Brain microvascular endothelial cell (primary cell): ENCODE measurements at regions not wholly inside any gene's neighbourhood (a gene's known extent, or its start where the extent isn't known, plus 50 kb on each side); places are given as distances from the start of the nearest gene placed in this dataset.

Source experiments
- DNase-seq: peaks from one replicate; pipeline ENCODE4 v3.0.0-alpha.2; 2020
- H3K27ac ChIP-seq: fragments of 250-450 bp; sonication (Bioruptor Pico); 2 replicates; pipeline ENCODE4 v1.5.1; 2020; ENCODE audit warnings: mild to moderate bottlenecking, moderate library complexity
- H3K27me3 ChIP-seq: fragments of 250-450 bp; sonication (Bioruptor Pico); replicated peaks from 2 replicates; pipeline ENCODE4 v1.5.1; 2020; ENCODE audit warnings: mild to moderate bottlenecking
- H3K36me3 ChIP-seq: fragments of 250-450 bp; sonication (Bioruptor Pico); replicated peaks from 2 replicates; pipeline ENCODE4 v1.5.1; 2020; ENCODE audit warnings: mild to moderate bottlenecking
- H3K4me3 ChIP-seq: 2 replicates; pipeline ENCODE4 v1.5.1; 2011; ENCODE audit warnings: low read depth, mild to moderate bottlenecking, control low read depth, low read length, moderate library complexity
- in situ Hi-C: cut with HindIII; loops from 2 replicates; pipeline ENCODE4 v1.10.0; 2017; ENCODE audit warnings: low sequenced_read_pairs, low pct_ligation_motif_present
- TF ChIP-seq, protein P1 (sequence below): IDR thresholded peaks from 2 replicates; pipeline ENCODE4 v1.5.1; 2011; ENCODE audit warnings: low read depth, mild to moderate bottlenecking, moderate library complexity, low read length, control low read depth, inconsistent platforms; ENCODE audit errors: missing control alignments

DNA sequence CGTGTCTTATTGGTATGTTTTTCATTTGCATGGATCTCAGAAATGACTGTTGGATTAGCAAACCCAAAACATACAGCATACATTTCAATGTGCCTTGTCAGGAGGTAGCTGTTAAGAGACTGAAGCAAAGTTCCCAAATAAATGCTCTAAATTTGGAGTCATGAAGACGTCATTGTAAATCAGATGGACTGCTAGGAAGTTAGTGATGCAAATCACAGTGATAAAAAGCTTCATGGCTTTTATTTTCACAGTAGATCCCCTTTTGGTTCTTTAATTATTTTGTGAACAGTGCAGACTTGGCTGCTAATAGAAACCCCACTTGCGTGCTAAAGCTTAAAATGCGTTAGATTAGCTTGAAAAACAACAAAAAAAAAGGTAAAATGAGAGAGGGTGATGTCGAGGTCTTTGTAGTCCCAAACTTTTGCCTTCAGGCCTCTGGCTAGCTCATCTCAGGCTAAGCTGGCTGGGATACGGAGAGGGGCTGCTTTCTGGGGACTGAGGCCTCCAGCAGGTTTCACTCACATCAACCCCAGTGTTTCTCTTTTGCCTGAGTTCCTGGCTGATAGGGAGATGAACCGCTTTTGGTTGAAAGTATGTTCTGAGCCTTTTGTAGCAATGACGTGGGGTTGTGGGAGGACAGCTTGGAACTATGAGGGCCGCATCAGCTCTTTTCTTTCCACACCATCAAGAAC lies 107.1 kb upstream of the CDCA7L start:
- H3K36me3 ChIP-seq = no peaks in the 10 kb centered on the region
- TF ChIP-seq, protein P1, sequence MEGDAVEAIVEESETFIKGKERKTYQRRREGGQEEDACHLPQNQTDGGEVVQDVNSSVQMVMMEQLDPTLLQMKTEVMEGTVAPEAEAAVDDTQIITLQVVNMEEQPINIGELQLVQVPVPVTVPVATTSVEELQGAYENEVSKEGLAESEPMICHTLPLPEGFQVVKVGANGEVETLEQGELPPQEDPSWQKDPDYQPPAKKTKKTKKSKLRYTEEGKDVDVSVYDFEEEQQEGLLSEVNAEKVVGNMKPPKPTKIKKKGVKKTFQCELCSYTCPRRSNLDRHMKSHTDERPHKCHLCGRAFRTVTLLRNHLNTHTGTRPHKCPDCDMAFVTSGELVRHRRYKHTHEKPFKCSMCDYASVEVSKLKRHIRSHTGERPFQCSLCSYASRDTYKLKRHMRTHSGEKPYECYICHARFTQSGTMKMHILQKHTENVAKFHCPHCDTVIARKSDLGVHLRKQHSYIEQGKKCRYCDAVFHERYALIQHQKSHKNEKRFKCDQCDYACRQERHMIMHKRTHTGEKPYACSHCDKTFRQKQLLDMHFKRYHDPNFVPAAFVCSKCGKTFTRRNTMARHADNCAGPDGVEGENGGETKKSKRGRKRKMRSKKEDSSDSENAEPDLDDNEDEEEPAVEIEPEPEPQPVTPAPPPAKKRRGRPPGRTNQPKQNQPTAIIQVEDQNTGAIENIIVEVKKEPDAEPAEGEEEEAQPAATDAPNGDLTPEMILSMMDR = no peak
- no peak overlapping the region for H3K4me3 ChIP-seq
- no peaks in the 10 kb centered on the region for H3K27me3 ChIP-seq
- in situ Hi-C loops = no loop called here
- no peak overlapping the region for H3K27ac ChIP-seq
- DNase-seq = no peak

DNA sequence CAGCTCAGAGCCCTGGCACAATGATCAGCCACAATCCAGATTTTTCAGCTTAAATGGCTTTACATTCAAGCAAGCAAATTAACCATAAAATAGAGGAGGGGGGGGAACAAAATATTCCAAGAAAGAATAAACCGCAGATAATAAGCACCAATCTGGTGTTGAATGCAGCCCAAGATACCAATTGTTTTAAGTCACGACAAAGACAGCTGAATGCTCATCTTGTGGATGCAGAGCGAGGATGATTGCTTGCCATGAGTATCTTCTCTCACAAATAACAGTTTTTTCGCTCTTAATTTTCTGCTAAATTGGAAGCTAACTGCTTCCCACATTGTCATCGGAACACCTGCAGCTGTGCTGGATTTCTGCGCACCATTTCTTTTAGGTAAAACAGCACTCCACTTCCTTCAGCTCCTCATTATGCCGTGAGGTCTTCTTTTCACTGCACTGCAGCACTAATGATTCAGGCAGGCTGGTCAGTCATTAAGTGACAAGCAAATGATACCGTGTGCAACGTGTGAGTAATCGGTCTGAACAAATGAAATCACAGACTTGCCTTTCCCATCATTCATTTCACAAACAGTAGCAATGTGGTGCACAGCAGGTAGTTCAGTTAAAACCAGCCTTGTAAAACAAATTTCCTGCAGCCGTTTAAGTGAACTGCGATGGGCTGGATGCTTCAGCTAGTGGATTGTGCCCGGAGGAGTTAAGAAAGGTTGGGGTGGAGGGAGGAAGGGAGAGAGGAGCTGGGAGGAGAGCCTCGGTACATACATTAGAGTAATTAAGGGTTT lies 106.4 kb upstream of the CDCA7L start:
- TF ChIP-seq, protein P1 = no peak
- in situ Hi-C loops = no loop called here

DNA sequence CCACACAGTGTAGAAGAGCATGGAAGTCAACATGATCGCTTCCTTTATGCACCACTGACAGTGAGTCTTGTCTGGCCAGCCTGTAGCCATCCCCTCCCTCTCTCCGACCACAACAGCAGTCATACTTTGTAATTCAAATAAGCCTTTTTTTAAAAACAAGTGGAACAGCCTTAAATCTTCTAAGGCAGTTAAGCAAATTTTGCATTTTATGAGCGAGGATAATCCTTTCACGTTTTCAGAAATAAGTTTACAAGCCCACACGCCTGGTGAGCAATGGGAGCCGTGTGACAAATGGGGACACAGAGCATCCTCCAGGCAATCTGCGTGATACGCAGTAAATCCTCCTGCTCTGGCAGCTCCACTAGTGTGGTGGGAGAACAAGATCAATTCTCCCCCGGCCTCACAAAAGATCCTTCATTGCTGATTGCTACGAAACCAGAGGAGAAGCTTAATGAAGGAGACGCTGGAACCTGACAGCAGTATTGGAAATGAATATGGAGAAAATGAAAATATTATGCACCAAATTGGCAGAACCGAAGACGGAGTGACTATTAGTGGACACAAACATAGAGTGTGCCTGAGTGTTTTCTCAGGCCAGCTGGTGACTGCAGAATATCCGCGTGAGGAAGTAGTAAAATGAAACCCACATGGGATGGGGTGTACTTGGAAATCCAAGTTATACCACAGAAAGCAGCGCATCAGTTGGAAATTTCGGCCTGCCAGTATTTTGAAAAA lies 104.2 kb upstream of the CDCA7L start:
- no peak overlapping the region for H3K4me3 ChIP-seq
- TF ChIP-seq, protein P1 = no peak
- H3K27me3 ChIP-seq = no peaks in the 10 kb centered on the region
- H3K36me3 ChIP-seq = no peaks in the 10 kb centered on the region
- H3K27ac ChIP-seq = no peak overlapping the region
- in situ Hi-C loops = no loop called here
- no peak for DNase-seq

More for the DNA sequence above, 106.4 kb upstream of the CDCA7L start:
- DNase-seq = no peak
- Histone ChIP-seq H3K4me3 (no peak overlapping the region), H3K36me3 (no peaks in the 10 kb centered on the region), H3K27ac (no peak overlapping the region), H3K27me3 (no peaks in the 10 kb centered on the region)

DNA sequence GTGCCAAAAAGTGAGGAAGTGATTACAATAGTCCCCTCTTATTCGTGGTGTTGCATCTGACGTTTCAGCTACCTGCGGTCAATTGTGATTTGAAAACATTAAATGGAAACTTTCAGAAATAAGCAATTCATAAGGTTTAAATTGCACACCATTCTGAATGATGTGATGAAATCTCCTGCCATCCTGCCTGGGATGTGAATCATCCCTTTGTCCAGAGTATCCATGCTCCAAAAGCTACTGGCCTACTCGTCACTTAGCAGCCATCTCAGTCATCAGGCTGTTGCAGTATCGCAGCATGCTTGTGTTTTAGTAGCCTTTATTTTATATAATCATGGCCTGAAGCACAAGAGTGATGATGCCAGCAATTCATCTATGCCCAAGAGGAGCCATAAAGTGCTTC lies 97.7 kb upstream of the CDCA7L start:
- no peaks in the 10 kb centered on the region for H3K27me3 ChIP-seq
- H3K36me3 ChIP-seq = no peaks in the 10 kb centered on the region
- no peak overlapping the region for H3K27ac ChIP-seq
- TF ChIP-seq, protein P1 = no peak
- H3K4me3 ChIP-seq = no peak overlapping the region
- DNase-seq = no peak
- in situ Hi-C loops = no loop called here

DNA sequence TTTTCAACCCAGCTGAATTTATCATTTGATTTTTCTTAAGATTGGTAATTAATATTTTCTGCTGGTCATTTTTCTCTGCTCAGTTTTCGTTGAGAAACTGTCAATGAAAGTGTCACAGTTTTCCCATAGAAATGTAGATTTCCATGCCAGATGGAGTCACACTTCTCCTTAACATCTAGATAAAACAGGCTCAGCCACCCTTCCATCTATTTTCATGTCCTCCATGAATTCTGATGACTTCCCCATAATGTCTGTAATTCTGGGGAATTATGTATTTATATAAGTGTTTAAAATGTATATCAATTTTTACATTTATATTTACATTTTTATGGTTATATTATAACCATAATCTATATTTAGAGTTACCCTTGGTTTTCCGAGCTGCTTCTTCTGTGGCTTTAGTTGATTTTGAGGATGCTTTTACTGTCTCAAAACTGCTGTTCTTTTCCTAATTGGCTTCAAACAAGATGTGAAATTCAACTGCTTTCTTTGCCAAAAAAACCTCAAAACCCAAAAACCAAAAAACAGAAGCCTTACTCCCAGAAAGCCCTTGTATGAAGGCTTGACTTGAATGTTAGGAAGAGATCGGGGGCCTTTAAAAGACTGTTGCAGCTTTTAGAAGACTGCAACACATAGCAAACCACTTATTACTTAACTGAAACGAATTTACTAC lies 95.4 kb upstream of the CDCA7L start:
- in situ Hi-C loops = no loop called here
- TF ChIP-seq, protein P1 = no peak

More for the DNA sequence above, 95.4 kb upstream of the CDCA7L start:
- Histone ChIP-seq H3K36me3 (no peaks in the 10 kb centered on the region), H3K27me3 (no peaks in the 10 kb centered on the region), H3K27ac (no peak overlapping the region), H3K4me3 (no peak overlapping the region)
- DNase-seq = no peak
